Daoy (cell line): ENCODE measurements at regions not wholly inside any gene's neighbourhood (a gene's known extent, or its start where the extent isn't known, plus 50 kb on each side); places are given as distances from the start of the nearest gene placed in this dataset.

Experiments
- DNase-seq: peaks from one replicate; pipeline ENCODE4 v3.0.0-alpha.2; 2015; ENCODE audit warnings: low read depth

DNA sequence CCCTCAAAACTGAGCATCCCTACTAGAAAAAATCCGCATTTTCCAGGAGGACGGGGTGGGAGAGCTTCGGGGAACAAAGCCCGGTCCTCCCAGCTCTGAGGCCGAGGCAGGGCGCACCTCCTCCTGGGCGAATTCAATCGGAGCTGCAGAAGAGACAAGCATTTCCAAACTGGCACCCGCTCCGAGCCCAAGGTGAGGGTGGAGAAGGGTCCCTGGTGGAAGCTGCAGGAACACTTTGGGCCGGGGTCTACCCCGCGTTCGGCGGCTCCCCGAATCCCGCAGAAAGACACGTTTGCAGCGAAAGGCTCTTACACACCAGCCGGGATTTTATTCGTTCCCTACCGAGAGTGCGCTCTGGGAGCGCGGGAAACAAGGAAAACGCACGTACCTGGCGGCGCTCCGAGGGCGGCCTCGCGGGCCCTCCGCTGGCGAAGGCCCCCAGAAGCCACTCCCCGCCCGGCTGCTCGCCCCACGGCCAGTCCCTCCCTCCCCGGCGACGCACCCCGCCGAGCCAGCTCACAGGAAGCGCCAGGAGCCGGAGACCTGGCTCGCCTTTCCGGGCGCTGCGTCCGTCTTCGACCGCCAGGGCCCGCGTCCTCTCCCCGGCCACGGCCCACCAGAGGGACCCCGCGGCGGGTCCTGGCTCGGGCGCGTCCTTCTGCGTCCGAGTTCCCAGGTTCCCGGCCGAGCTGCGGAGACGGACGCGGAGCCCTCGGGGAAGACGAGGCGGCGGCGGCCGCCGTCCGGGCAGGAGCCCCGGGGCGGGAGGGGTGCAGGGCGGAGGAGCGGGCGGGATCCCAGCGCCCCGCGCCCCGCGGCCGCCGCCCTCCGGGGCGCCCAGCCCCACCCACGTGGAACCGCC is 49.8 kb upstream of the BAHCC1 start:
- DNase-seq = peak; percentile 95
